ENCODE measurements at regions not wholly inside any gene's neighbourhood (a gene's known extent, or its start where the extent isn't known, plus 50 kb on each side); places are given as distances from the start of the nearest gene placed in this dataset.

DNA sequence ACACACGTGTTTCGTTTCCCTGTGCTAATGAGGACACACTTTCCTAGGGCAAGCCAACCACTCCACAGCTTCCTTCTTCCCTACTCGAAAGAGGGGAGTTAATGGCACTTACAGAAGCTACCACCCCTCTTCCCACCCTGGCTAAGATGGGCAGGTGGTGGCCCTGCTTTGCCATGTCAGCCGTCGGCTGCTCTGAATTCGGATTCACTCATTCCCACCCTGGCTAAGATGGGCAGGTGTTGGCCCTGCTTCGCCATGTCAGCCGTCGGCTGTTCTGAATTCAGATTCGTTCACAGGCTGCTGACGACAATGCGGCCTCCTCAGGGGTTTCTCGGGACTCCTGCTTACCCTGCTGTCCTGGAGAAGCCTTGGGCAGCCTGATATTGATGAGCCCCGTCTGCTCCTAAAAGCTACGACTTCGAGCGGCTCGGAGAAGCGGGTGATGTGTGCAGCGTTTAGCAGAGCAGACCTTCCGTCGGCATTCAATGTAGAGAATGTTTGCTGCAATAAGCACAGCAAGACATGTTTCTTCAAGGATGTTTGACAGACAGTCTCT lies 56.2 kb upstream of the PPP2R2D start:
- Mint-ChIP-seq H3K4me1 (no peaks in the 10 kb centered on the region), H3K36me3 (ENCODE audit: insufficient read depth) (no peaks in the 10 kb centered on the region), H3K9me3 (no peaks in the 10 kb centered on the region), H3K27me3 (no peaks in the 10 kb centered on the region), H3K27ac (ENCODE audit: low read depth) (no peak overlapping the region), H3K4me3 (no peak overlapping the region)
- no peak for DNase-seq (ENCODE audit: low spot score in 2 of 2)
- ATAC-seq (replicated peaks; ENCODE audit: extremely low read depth, poor library complexity, severe bottlenecking), result no peak

GRCh38 chr10:131845505-131846239 lies 55.1 kb upstream of the PPP2R2D start:
- no peak overlapping the region for H3K27ac Mint-ChIP-seq (ENCODE audit: low read depth)

GRCh38 chr10:131846240-131847101 lies 54.3 kb upstream of the PPP2R2D start:
- H3K36me3 Mint-ChIP-seq (ENCODE audit: insufficient read depth), result peaks cover 4% of the 10 kb centered on the region
- ATAC-seq (replicated peaks; ENCODE audit: extremely low read depth, poor library complexity, severe bottlenecking) (no peak), DNase-seq (ENCODE audit: low spot score in 2 of 2) (no peak)
- H3K9me3 Mint-ChIP-seq, result peaks cover 7% of the 10 kb centered on the region
- no peak overlapping the region for H3K4me3 Mint-ChIP-seq
- H3K27ac Mint-ChIP-seq (ENCODE audit: low read depth), result no peak overlapping the region
- no peaks in the 10 kb centered on the region for H3K4me1 Mint-ChIP-seq
- no peaks in the 10 kb centered on the region for H3K27me3 Mint-ChIP-seq

More at GRCh38 chr10:131845505-131846239, 55.1 kb upstream of the PPP2R2D start:
- ATAC-seq (replicated peaks; ENCODE audit: extremely low read depth, poor library complexity, severe bottlenecking) (no peak), DNase-seq (ENCODE audit: low spot score in 2 of 2) (no peak)
- Mint-ChIP-seq H3K9me3 (peaks cover under 1% of the 10 kb centered on the region), H3K4me1 (no peaks in the 10 kb centered on the region), H3K27me3 (no peaks in the 10 kb centered on the region), H3K4me3 (no peak overlapping the region), H3K36me3 (ENCODE audit: insufficient read depth) (peaks cover under 1% of the 10 kb centered on the region)

DNA sequence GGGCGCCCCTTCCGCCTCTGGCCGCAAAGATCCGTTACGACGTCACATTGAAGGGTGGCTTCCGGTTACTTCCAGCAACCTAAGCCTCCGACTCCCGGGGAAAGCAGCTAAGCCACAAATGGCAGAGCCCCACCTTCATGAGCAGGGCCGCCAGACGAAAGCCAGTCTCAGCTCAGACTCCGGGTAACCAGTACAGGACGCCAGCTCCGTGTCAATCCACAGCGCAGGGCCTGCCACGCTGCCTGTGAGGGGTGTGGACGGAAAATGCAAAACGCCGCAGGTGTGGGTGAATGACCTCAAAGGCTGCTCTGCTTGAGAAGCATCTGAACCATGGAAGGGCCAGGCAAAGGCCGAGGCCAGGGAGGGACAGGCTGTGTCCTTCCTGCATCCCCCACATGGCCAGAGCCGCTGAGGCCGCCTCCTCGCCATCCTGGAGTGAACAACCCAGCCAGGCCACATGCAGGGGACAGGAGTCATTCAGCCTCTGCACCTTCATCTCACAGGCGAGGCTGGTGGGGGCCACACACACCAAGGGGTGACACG lies 53.5 kb upstream of the PPP2R2D start:
- Mint-ChIP-seq H3K4me1 (no peaks in the 10 kb centered on the region), H3K36me3 (ENCODE audit: insufficient read depth) (peaks cover 4% of the 10 kb centered on the region), H3K4me3 (no peak overlapping the region), H3K27ac (ENCODE audit: low read depth) (no peak overlapping the region), H3K27me3 (no peaks in the 10 kb centered on the region), H3K9me3 (peaks cover 7% of the 10 kb centered on the region)
- ATAC-seq (replicated peaks; ENCODE audit: extremely low read depth, poor library complexity, severe bottlenecking) (no peak), DNase-seq (ENCODE audit: low spot score in 2 of 2) (no peak)

DNA sequence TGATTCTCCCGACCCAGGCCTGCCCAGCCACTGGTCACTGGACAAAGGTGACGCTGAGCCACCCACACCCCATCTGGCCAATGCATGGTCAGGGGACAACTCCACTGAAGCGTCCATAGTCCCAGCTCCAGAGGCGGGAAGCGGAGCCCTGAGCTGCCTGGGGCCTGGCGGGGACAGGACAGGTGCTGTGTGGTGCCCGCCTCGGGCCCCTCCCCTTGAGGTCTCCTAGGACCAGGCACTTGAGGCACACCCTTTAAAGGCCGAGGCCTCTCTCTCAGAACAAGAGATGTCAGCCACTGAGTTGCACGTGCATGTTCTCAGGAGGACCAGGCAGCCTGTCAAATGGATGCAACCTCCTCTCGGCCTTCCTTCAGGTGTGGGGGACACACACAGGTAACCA lies 52.5 kb upstream of the PPP2R2D start:
- no peak for DNase-seq (ENCODE audit: low spot score in 2 of 2)
- no peak for ATAC-seq (replicated peaks; ENCODE audit: extremely low read depth, poor library complexity, severe bottlenecking)
- Mint-ChIP-seq H3K27me3 (no peaks in the 10 kb centered on the region), H3K36me3 (ENCODE audit: insufficient read depth) (peaks cover 4% of the 10 kb centered on the region), H3K9me3 (peaks cover 7% of the 10 kb centered on the region), H3K4me1 (no peaks in the 10 kb centered on the region), H3K4me3 (no peak overlapping the region), H3K27ac (ENCODE audit: low read depth) (no peak overlapping the region)

DNA sequence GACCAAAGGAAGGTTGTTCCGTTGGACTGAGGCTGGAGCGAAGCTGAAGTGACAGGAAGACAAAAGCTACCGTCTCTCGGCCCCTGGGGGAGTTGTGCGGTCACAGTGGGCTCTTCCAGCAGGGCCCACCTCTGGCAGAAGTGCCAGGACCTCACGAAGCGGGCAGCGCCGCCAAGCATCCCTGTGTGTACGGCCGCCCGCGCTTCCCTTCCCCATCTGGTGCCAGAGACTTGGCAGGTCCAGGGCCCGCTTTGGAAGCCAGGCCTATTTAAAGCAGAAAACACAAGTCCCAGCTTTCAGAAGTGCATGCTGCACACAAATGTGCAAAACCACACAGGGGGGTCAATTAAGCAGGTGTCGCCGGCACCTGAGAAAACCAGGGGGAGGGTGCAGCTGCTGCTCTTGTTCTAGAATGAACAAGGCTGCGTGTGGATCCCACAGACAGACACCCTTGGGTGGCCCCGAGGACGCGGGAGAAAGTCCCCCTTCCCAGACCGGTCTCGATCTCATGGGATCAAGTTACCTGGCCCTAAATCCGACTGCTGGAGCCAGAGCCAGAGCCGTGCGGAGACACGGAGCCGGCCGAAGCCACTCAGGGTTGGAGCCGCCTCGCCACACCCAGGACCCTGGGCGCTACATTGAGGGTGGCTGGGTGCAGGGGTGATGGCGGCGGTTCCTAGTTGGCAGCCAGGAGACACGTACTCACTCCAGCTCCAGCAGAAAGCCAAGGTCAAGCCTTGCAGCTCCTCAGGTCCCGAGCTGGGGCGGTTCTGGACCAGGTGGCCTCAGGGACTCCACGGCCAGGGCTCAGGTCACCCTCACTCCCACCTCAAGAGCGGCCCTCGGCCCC lies 51.8 kb upstream of the PPP2R2D start:
- Mint-ChIP-seq H3K4me1 (no peaks in the 10 kb centered on the region), H3K4me3 (no peak overlapping the region), H3K9me3 (peaks cover 7% of the 10 kb centered on the region), H3K27ac (ENCODE audit: low read depth) (no peak overlapping the region), H3K36me3 (ENCODE audit: insufficient read depth) (peaks cover 4% of the 10 kb centered on the region), H3K27me3 (no peaks in the 10 kb centered on the region)
- DNase-seq (ENCODE audit: low spot score in 2 of 2), result no peak
- no peak for ATAC-seq (replicated peaks; ENCODE audit: extremely low read depth, poor library complexity, severe bottlenecking)

DNA sequence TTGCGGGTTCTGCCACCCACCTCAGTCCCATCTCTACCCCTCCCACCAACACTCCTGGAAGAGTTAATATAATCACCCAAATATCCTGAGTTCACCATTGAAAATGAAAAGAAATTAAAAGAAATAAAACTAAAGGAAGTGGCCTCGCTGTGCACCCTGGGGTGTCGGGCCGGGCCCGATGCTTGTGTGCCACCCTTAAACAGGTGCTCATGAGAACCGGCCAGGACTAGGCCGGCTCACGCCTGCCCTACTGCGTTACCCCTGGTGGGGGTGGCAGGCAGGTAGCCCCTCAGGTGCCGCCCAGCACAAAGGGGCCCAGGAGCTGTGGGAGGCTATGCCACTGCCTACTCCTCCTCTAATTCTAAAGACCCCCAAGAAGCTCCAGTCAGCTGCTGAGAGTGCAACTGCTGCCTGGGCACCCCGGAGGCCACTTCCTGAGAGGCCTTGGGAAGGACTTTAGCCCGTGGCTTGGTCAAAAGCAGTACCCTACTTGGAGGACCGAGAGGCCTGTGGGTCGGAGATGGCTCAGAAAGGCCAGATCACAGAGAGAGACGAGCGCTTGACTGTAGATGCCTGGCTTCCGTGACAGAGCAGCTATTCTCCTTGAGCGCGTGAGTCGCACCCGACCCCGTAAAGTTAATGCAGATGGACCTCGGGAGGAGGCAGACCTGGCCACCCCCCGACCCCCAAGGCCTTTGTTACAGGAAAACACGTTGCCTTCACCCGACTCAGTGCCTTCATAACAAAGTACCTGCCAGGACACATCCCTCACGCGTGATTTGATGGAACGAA lies 51.0 kb upstream of the PPP2R2D start:
- H3K4me3 Mint-ChIP-seq, result no peak overlapping the region
- peaks cover 7% of the 10 kb centered on the region for H3K9me3 Mint-ChIP-seq
- H3K4me1 Mint-ChIP-seq, result no peaks in the 10 kb centered on the region
- DNase-seq (ENCODE audit: low spot score in 2 of 2) (no peak), ATAC-seq (replicated peaks; ENCODE audit: extremely low read depth, poor library complexity, severe bottlenecking) (no peak)
- H3K36me3 Mint-ChIP-seq (ENCODE audit: insufficient read depth), result peaks cover 4% of the 10 kb centered on the region
- H3K27ac Mint-ChIP-seq (ENCODE audit: low read depth), result no peak overlapping the region
- H3K27me3 Mint-ChIP-seq, result peaks cover under 1% of the 10 kb centered on the region

- ATAC-seq (replicated peaks; ENCODE audit: extremely low read depth, poor library complexity, severe bottlenecking) (no peak), DNase-seq (ENCODE audit: low spot score in 2 of 2) (no peak)
- no peaks in the 10 kb centered on the region for H3K4me1 Mint-ChIP-seq
- no peak overlapping the region for H3K27ac Mint-ChIP-seq (ENCODE audit: low read depth)
- peaks cover 7% of the 10 kb centered on the region for H3K9me3 Mint-ChIP-seq
- peaks cover 4% of the 10 kb centered on the region for H3K36me3 Mint-ChIP-seq (ENCODE audit: insufficient read depth)
- H3K4me3 Mint-ChIP-seq, result no peak overlapping the region
- peaks cover 7% of the 10 kb centered on the region for H3K27me3 Mint-ChIP-seq
Observed at GRCh38 chr10:131850383-131850870, 50.4 kb upstream of the PPP2R2D start.
